Activated T-helper 1 cell treated with Interleukin-2 at 50 U/mL for 16 hours (primary cell): ENCODE measurements at regions not wholly inside any gene's neighbourhood (a gene's known extent, or its start where the extent isn't known, plus 50 kb on each side); places are given as distances from the start of the nearest gene placed in this dataset.
"Not testable (repeated sequence)": the region's sequence is repeated elsewhere in the genome, so short reads cannot be mapped to it uniquely, and the experiment has no call there.

Source experiments
- DNase-seq: peaks from one replicate; pipeline ENCODE4 v3.0.0-alpha.2; 2020; ENCODE audit warnings: low read depth

- no peak for DNase-seq
Measured at GRCh38 chr2:147177071-147177857, 667.6 kb upstream of the ACVR2A start.

GRCh38 chr2:147174824-147175254, 670.0 kb upstream of the ACVR2A start:
- no peak for DNase-seq

GRCh38 chr2:147173798-147174197, 671.0 kb upstream of the ACVR2A start:
- no peak for DNase-seq

GRCh38 chr2:147173189-147173581, 671.6 kb upstream of the ACVR2A start:
- no peak for DNase-seq

- no peak for DNase-seq
Measured at GRCh38 chr2:147172493-147173188, 672.2 kb upstream of the ACVR2A start.

GRCh38 chr2:147171941-147172340, 672.9 kb upstream of the ACVR2A start:
- DNase-seq = no peak

GRCh38 chr2:147170932-147171331, 673.9 kb upstream of the ACVR2A start:
- DNase-seq = no peak

- DNase-seq = no peak
Measured at GRCh38 chr2:147165697-147166382, 679.0 kb upstream of the ACVR2A start.

- DNase-seq = no peak
Measured at GRCh38 chr2:147164563-147164962, 680.3 kb upstream of the ACVR2A start.

- DNase-seq = no peak
Measured at GRCh38 chr2:147161746-147162145, 683.1 kb upstream of the ACVR2A start.

GRCh38 chr2:147156970-147157369, 687.9 kb upstream of the ACVR2A start:
- no peak for DNase-seq

GRCh38 chr2:147150241-147150635, 694.6 kb upstream of the ACVR2A start:
- DNase-seq = no peak

- DNase-seq = no peak
Measured at GRCh38 chr2:147149575-147150240, 695.1 kb upstream of the ACVR2A start.

- no peak for DNase-seq
Measured at GRCh38 chr2:147147802-147148201, 697.0 kb upstream of the ACVR2A start.

- DNase-seq = no peak
Measured at GRCh38 chr2:147141930-147142329, 702.9 kb upstream of the ACVR2A start.

GRCh38 chr2:147139732-147140131, 705.1 kb upstream of the ACVR2A start:
- not testable (repeated sequence) for DNase-seq

GRCh38 chr2:147137711-147138110, 707.1 kb upstream of the ACVR2A start:
- no peak for DNase-seq

- DNase-seq = no peak
Measured at GRCh38 chr2:147135376-147135775, 709.5 kb upstream of the ACVR2A start.

GRCh38 chr2:147133286-147133908, 711.4 kb upstream of the ACVR2A start:
- no peak for DNase-seq

- no peak for DNase-seq
Measured at GRCh38 chr2:147125145-147125544, 719.7 kb upstream of the ACVR2A start.

GRCh38 chr2:147122944-147123343, 721.9 kb upstream of the ACVR2A start:
- no peak for DNase-seq

GRCh38 chr2:147110962-147111361, 733.9 kb upstream of the ACVR2A start:
- DNase-seq = no peak
